T1000 (cell line): ENCODE measurements at regions not wholly inside any gene's neighbourhood (a gene's known extent, or its start where the extent isn't known, plus 50 kb on each side); places are given as distances from the start of the nearest gene placed in this dataset.

Source experiments
- DNase-seq: peaks from one replicate; lab custom pipeline; 2025; ENCODE audit warnings: mixed read lengths; lab: John Stamatoyannopoulos, UW

DNA sequence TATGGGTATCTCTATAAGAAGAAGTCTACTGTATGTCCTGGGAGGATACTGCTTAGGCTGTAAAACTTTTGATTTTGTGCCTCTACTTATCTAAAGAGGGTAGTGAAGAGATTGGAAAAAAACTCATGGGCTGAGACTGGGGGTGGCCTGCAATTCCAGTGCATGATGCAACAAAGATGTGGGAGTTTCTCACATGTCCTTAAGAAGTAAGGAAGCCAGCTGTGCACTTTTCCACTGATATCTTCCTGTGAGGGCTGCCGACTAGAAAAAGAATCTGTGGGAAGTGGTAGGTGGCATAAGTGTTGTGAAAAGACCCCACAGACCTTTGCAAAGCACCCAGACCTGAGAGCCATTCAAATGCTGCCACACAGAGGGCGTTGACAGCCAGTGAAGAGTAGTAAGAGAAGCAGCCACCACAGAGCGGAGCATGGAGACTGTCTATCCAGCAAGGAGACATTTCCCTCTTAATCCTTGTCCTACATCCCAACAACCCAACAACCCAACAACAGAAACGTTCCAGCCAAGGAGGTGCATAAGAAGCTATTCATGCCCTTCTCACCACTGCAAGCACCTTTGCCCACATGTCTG lies 65.1 kb downstream of the PFDN4 start:
- no peak for DNase-seq

DNA sequence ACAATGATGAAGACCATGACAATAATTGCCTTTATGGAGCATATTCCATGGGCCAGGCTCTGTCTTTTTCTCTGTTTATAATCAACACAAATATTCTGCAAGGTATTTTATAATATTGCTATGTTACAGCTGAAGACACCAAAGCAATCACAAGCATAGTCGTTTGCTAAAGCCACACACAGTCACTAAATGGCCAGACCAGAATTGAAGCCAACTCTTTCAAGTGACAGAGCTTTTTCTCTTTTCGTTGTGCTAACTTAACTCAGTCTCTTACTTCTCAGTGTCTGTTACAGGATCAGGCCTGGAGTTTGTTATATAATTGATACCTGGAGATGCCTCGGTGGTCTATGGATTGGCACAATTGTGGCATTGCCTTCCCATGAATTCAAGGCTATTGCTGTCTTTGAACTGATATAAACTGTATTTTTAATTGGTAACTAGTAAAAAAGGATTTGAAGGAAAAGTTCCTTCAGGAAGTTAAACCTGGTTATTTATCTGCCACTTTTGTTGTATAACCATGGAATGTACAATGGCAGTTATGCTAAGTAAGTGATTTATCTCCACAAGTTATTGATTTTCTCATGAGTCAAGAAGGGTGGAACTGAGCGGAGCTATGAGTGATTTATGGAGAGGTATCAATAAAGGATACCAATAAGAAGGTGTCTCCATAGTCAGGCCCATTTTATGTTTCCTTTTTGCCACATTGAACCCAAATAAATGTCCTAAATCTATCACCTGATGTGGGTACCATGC lies 67.6 kb downstream of the PFDN4 start:
- no peak for DNase-seq

DNA sequence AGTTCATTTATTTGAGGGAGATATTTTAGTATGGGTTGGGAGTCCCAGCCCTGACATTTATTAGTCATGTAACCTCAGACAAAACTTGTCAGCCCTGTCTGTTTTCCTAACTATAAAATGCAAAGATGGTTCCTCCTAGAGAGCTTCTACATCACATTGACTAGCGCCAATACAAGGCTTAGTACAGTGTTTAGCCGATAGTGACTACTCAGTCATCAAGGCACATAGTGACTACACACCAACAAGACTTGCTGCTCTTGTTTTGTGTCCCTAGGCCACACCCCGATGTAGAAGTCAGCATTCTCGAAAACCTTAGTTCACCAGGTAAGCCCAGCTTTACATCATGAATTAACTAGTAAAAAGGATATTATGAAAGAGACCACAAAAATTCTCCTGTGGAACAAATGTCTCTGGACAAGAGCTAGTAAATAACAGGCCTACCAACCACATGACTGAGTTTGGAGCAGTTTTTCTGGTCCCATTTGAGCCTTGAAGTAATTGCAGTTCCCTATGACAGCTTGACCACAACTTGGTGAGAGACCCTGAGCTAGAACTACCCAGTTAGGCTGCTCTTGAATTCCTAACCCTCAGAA lies 68.8 kb downstream of the PFDN4 start:
- no peak for DNase-seq

DNA sequence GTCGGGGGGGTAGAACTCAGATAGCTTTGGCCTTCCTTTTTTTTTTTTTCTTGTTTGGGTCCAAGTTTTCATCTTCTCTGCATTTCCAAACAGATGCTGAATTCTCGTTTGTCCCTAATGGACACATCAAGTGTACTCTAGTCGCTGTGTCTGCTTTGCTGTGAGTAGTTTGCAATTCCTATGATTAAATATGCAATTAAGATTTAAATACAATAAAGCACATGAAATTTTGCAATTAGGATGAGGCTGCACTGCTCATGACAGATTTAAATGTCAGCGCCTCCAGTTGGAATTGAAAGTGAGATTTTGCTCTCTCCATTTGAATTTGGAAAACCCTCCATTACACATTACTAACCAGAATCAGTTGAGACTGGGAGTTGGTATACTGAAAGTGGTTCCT lies 70.4 kb downstream of the PFDN4 start:
- no peak for DNase-seq

DNA sequence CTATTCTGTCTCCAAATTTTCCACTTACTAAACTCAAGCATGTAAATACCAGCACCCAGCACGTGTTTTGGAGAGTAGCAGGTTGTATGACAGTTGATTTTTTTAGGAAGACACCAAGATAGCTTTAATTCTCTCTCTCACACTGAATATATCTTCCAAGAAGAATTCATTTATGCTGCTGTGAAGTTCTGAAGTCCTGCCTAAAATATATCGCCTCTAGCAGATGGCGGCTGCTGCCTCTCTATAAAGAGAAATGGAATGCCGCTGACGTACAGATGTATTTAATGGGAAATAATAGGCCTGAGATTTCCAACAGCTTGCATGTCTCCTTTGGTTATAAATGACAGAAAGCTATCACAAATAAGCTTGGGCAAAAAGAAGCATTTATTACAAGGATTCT lies 74.7 kb downstream of the PFDN4 start:
- DNase-seq, result no peak

DNA sequence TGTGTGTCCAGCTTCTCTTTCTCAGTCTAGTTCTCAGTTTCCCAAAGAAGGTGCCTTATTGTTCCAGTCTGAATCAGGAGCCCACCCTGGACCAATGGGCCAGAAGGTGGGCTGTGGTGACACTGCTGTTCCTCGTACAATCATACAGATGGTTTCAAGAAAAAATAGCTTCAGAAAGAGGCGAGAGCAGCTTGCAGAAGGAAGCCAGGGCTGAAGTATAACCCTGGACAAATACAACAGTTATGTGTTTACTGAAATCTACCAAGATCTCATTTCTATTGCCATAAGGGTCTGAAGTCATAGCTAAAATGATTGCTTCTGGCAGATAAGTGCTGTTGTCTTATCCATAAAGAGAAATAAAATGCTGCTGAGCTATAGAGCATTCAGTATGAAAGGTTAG lies 75.4 kb downstream of the PFDN4 start:
- DNase-seq, result no peak

DNA sequence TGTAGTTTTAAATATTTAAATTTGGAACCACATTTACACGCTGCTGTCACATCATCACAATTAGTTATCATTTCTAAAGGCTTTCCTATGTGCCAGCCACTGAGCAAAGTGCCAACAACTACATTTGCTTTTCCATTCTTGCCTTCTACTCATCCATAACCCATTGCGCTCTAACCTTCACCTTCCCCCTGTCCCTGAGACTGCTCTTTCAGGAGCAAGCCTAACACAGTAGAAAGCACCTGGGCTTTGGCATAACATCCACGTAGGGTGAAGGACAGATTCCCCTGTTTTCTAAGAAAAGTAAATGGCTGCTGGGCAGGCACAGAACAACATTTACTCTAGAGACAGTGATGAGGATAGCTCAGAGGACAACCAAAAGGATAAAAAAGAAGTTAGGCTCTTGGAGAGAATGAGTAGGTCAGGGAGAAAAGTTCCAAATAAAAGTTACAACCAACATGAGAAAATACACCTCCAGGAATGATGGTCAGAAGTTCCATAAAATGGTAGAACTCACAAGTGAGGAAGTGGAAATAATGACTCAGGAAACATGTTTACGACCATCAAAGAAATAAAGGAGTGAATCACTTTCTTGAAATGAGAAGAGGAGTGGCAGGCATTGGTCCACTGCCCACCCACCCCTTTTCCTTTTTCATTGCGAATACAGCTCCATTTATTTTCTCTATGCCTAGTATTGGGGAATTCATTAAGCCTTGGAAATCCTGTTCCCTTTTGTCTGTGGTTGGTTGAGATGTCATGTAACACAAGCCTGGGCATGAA lies 77.2 kb downstream of the PFDN4 start:
- DNase-seq, result no peak

DNA sequence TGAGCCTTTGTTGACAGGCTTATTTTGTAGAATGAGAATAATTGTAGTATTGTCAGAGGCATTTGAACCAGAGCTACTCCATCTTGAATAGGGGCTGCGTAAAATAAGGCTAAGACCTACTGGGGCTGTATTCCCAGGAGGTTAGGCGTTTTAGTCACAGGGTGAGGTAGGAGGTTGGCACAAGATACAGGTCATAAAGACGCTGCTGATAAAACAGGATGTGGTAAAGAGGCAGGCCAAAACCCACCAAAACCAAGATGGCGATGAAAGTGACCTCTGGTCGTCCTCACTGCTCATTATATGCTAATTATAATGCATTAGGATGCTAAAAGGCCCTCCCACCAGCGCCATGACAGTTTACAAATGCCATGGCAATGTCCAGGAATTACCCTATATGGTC lies 82.7 kb downstream of the PFDN4 start:
- no peak for DNase-seq

DNA sequence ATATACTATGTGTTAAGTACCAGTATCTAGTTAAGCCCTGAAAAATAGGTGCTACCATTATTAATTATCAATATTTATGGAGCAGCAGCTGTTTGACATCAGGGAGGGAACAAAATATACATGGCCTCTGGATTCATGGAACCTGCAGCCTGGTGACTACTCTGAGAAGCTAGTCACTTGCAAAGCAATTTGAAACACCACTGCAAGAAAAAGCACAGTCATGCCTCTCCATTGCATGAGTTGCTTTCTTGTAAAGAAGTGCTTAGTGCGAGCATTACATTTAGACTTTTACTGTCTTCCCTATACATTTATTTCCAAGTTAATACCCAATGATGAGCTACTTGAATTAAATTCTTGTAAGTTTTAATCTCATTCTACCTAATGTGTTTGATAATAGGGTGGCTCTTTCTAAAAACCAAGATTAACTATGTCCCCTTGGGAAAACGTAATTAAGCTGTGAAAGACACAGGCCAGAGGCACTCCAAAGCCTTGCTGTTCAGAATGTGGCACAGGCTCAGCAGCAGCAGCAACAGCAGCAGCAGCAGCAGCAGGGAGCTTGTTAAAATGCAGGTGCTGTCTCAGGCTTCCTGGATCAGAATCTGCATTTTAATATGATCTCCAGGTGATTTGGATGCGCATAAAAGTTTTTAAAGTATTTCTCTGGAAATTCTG lies 83.6 kb downstream of the PFDN4 start:
- DNase-seq, result no peak

DNA sequence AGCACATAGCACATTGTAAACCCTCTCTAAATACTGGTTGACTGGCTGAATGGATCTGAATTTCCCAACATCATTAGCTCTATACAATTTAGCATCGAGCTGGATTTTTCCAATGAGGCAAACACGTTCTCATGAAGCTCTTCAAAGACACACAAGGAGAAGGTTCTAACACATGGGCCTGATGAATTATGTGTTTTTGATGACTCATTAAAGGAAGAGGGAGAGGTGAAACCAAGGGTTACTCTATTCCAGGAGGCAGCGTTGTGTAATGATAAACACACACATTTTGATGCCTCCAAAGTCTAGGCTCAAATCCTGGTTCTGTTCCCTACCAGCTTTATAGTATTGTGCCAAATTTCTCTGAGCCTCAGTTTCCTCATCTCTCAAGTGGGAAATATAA lies 84.3 kb downstream of the PFDN4 start:
- no peak for DNase-seq

DNA sequence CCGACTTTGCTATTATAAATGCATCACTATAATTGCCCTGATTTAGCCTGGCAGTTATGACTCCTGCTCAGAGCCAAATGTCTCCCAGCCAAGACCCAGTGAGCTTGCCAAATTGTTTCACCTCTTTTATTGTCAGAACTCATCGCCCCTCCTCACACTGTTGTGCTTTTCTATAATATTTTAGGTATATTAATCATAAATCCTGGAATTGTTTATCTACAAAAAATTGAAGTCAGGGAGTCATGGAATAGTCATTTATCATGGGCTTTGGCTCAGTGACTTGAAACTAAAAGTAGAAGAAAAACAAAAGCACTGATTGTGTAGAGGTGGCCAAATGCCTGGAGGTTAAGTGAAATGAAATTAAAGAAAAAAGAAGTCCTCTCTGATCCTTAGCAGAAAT lies 85.6 kb downstream of the PFDN4 start:
- DNase-seq, result no peak

DNA sequence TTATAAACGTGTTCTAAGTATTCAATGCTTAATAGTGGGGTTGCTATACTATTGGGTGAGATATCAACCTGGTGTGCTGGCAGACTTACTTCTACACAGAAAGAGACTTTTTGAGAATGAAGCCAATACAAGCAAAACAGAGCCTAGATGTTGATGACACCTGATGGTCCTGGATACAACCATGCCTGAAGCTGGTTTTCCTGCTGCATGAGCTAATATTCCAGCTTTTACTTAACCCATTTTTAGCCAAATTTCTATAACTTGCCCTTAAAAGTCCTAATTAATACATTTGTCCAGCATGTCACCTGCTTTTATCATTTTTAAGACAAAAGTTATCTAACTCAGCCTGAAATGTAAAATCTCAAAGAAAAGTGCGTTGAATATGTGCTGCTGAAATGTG lies 86.2 kb downstream of the PFDN4 start:
- no peak for DNase-seq

DNA sequence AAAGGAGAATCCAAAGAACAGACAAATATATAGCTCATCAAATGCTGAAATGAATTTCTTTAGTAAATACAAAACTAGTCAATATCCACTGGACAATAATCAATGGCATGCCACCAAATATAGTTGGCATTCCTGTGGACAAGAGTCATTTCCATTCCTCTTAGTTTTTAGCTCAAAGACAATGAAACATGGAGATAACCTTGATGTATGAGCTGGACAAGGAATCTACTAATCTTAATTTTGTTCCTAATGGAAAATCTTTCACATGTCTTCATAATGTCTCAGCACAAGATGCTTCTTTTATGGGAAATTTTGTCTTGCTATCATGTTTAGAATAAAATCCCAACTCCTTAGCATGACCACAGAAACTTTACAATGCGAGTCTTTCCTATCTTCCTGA lies 87.8 kb downstream of the PFDN4 start:
- DNase-seq, result no peak

DNA sequence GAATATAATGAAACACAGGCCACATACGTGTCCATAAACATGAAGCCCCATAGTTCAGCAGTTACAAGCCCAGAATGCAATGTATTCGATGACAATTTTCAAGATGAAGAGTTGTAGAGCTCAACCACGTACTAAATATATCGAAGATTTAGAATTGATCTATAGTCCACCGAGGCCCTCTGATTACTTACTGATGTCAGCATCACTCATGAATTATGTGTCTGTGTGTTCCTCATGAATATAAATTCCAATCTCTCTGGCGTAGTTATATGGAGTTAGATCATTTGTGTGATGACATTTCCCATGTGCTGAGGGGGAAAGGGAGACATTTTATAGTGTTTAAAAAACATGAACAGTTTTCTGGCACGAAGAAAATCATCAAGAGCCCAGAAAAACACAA lies 97.5 kb downstream of the PFDN4 start:
- DNase-seq, result no peak

DNA sequence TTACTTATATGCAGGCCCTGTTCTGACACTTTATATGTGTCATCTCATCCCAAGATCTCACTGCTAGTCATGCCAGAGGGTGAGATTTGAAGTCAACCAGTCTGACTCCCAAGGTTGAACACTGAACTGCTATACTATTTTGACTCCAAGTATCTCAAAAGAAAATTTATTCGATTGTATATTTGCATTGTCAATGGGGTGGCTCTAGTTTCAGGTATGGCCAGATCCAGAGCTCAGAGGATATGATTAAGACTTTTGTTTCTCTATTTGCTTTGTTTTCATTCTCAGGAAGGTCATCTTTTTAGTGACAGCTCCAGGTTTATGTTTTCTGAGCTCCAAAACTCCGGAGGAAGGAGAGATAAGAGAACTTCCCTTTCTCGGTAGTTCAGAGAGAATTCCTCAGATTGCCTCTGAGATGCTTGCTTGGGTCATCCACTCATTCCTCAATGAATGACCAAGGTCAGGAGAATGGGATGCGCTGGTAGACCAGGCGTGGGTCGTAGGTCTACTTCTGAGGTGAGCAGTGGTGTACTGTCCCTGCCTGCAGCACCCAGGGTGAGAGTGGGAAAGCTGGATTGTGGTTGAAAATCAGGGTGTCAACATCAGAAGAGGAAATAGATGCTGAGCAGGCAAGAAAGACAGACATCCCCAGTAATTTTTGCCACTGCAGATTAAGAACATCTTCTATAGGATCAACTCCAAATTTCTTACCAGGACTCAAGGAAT lies 99.3 kb downstream of the PFDN4 start:
- no peak for DNase-seq

DNA sequence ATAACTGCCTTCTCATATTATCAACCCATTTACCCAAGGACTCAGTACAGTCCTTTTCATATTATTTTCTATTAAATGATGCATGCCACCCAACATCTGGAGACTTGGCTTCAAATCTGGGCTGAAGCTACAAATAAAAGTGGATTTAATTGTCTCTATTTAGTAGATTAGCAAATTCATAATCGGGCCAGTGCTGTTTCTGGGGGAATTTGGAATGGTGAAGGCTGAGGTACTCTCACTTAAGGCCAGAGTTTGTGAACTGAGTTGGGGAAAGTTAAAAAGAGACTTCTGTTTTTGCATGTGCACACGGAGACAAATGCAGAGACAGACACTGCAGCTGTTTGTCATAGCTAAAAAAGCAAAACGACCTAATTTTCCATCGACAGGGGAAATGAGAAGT lies 100.9 kb downstream of the PFDN4 start:
- DNase-seq, result no peak

DNA sequence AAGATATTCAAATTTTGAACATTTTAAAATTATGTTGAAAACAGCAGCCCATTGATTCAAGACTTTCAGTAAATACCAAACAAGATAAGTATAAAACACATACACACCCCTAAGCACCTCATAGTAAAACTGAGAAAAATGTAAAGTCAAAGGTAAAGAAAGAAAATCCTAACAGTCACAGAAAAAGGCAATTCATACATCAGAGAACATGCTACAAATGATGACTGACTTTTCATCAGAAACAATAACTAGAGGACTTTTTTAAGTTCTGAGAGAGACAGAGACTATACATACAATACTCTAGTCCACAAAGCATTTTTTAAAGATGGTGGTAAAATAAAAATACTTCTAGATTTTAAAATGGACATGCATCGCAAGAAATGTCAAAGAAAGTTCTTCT lies 111.0 kb downstream of the PFDN4 start:
- no peak for DNase-seq

DNA sequence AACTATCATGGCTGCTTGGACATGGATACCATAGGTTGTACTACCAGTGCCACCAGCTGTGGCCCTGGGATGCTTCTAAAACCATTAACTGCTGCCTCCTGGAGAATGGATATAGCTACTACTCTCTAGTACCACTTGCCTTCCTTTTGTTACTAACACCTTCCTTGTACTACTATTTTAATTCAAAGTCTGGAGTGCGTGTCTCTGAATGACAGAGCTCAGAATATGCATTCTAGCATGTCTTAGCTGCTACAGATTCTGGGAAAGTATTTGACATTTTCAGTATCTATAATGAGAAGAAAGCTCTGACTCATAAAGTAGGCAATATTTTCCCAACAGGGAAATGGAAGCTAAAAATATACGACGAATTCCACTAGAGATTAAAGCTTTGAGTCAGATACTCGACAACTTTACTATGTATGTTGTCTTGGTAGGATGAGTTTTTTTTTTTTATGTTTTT lies 112.3 kb downstream of the PFDN4 start:
- no peak for DNase-seq

DNA sequence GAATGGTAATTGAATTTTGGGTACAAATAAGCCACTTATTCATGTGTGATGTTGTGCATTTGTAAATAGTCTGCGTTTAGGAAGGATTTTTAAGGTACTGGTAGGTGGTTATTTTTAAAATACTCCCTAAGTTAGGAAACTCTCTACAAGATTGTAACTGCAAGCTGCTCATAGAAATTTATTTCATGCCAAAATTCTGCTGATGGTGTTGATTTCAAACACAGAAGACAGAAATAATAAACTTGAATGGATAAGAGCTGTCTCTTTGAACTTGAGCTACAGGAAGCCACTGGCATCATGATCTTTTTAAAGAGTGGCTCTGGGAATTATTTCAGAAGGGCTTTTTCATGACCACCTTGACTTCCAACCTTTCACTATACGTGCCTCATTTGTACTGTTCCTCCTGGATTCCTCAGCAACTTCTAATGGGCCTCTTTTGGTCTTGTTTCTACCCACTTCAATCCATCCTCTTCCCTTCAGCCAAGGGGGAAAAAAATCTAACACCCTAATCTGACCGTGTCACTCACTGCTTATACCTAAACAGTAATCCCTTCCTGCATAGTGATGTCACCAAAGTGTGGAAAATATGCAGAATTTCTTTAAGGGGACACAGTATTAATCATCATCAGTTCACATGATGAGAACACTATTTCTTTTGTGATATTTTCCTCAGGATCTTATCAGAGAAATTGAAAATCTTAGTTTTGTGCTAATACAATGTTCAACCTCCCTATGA lies 113.6 kb downstream of the PFDN4 start:
- no peak for DNase-seq

DNA sequence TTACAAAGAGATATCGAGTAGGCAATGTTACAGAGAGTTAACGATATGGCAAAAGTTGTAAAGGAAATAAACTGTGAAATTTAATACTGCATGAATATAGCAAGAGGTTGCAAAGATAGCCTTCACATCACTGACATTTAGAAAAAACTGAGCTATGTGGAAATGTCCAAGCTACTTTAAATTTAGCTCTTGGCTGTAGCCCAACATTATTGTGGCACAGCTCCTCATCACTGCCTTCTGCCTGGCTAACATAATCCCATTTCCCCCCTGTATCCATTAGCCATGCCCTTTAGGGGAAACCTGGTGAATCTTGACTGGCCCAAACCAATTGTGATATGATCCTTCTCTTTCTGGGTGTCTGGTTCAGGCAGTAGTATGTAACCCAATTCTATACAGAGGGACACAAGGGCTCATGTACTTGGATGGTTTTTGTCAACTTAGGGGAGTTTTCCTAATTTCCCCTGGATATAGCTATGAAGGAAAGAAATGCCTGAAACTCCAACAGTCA lies 115.4 kb downstream of the PFDN4 start:
- DNase-seq, result no peak

DNA sequence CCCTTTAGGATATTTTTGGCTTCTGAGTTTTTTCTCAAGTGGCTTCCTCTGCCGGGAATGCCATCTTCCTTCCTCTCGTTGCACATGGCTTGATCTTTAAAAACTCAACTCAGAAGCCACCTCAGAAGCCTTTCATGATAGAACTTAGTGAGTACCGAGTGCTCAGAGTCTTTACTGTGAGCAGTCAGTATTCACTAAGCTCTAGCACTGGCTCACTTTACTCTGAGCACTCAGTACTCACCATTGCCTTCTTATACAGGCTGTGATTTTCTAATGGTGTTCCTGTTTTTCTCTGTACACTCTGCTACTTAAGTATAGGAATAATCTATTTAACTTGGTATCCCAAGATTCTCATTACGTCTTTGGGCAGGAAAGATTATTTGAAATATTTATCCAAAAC lies 116.2 kb downstream of the PFDN4 start:
- DNase-seq, result no peak
